IMR-90 (cell line): ENCODE measurements at regions not wholly inside any gene's neighbourhood (a gene's known extent, or its start where the extent isn't known, plus 50 kb on each side); places are given as distances from the start of the nearest gene placed in this dataset.
"Not testable (repeated sequence)": the region's sequence is repeated elsewhere in the genome, so short reads cannot be mapped to it uniquely, and the experiment has no call there.

Source experiments
- ATAC-seq: fragments of 200-7000 bp; cut with Tn5 transposase; 2 replicates; pipeline ENCODE4 v1.9.1; 2020; ENCODE audit warnings: low read depth, mild to moderate bottlenecking, moderate library complexity
- BruUV-seq: library from RNA; stranded (reverse); fragments of 400-500 nt; replicated peaks from 2 replicates; lab custom pipeline; 2021; lab: Mats Ljungman, UMichigan
- CTCF ChIA-PET: fragments of 300-600 bp; formaldehyde crosslinking; extraction: SDS; loops from one replicate; lab custom pipeline; 2021; ENCODE audit warnings: antibody characterized with exemption; lab: Yijun Ruan, JAX
- POLR2A ChIA-PET: fragments of 300-600 bp; sonication (Branson Sonifier 250); formaldehyde crosslinking; loops from one replicate; lab custom pipeline; 2022; ENCODE audit warnings: antibody characterized with exemption; ENCODE audit not compliant: unreplicated experiment; lab: Charles Lee
- DNase-seq: peaks from one replicate; pipeline ENCODE4 v3.0.0; 2013
- H2AFZ ChIP-seq: replicated peaks from 2 replicates; pipeline ENCODE3; 2013; ENCODE audit warnings: low read length, mild to moderate bottlenecking; ENCODE audit not compliant: poor library complexity
- H2AK5ac ChIP-seq: 2 replicates; pipeline ENCODE4 v1.6.1; 2013; ENCODE audit warnings: low read depth, low read length, inconsistent platforms
- H2AK9ac ChIP-seq: replicated peaks from 2 replicates; pipeline ENCODE3; 2013; ENCODE audit warnings: mild to moderate bottlenecking, low read depth, low read length, moderate library complexity; ENCODE audit not compliant: poor library complexity
- H2BK120ac ChIP-seq: 2 replicates; pipeline ENCODE4 v1.6.1; 2013; ENCODE audit warnings: low read depth, low read length, inconsistent platforms
- H2BK15ac ChIP-seq: 3 replicates; pipeline ENCODE4 v1.6.1; 2013; ENCODE audit warnings: low read depth, low read length, inconsistent platforms
- H2BK20ac ChIP-seq: 2 replicates; pipeline ENCODE4 v1.6.1; 2013; ENCODE audit warnings: low read depth, mild to moderate bottlenecking, inconsistent platforms, low read length, moderate library complexity
- H2BK5ac ChIP-seq: 2 replicates; pipeline ENCODE4 v1.6.1; 2013; ENCODE audit warnings: mild to moderate bottlenecking, low read depth, low read length, inconsistent platforms; ENCODE audit not compliant: poor library complexity, severe bottlenecking
- H3K14ac ChIP-seq: replicated peaks from 2 replicates; pipeline ENCODE4 v1.6.1; 2013; ENCODE audit warnings: low read depth, low read length, inconsistent platforms
- H3K18ac ChIP-seq: 2 replicates; pipeline ENCODE4 v1.6.1; 2013; ENCODE audit warnings: low read depth, low read length, control low read depth
- H3K23ac ChIP-seq: 2 replicates; pipeline ENCODE4 v1.6.1; 2013; ENCODE audit warnings: low read depth, low read length, inconsistent platforms
- H3K27ac ChIP-seq: 2 replicates; pipeline ENCODE4 v1.5.1; 2013; ENCODE audit warnings: mild to moderate bottlenecking, control low read depth, low read length; ENCODE audit not compliant: insufficient read depth
- H3K27me3 ChIP-seq: 2 replicates; pipeline ENCODE4 v1.6.1; 2013; ENCODE audit warnings: low read length; ENCODE audit not compliant: control insufficient read depth, insufficient read depth
- H3K36me3 ChIP-seq: 2 replicates; pipeline ENCODE4 v1.6.1; 2013; ENCODE audit warnings: low read length, mixed read lengths; ENCODE audit not compliant: control insufficient read depth, insufficient read depth
- H3K4ac ChIP-seq: 2 replicates; pipeline ENCODE4 v1.6.1; 2013; ENCODE audit warnings: low read depth, low read length, inconsistent platforms
- H3K4me1 ChIP-seq: 2 replicates; pipeline ENCODE4 v1.6.1; 2013; ENCODE audit warnings: low read length, mixed read lengths; ENCODE audit not compliant: control insufficient read depth, insufficient read depth
- H3K4me2 ChIP-seq: 2 replicates; pipeline ENCODE4 v1.6.1; 2013; ENCODE audit warnings: low read depth, mild to moderate bottlenecking, control low read depth, low read length, moderate library complexity
- H3K4me3 ChIP-seq: 2 replicates; pipeline ENCODE4 v1.5.1; 2013; ENCODE audit warnings: low read depth, mild to moderate bottlenecking, control low read depth, low read length, moderate library complexity; ENCODE audit not compliant: insufficient read depth
- H3K56ac ChIP-seq: 2 replicates; pipeline ENCODE4 v1.6.1; 2013; ENCODE audit warnings: low read length, inconsistent platforms; ENCODE audit not compliant: insufficient read depth; ENCODE audit errors: extremely low read depth
- H3K79me1 ChIP-seq, 2 experiments: 2 replicates each; pipeline ENCODE4 v1.6.1; 2013; ENCODE audit warnings: low read length in 2 of 2, inconsistent platforms in 1 of 2, low read depth in 1 of 2
- H3K9ac ChIP-seq: 2 replicates; pipeline ENCODE4 v1.6.1; 2013; ENCODE audit warnings: low read depth, low read length, control low read depth
- H3K9me1 ChIP-seq: 2 replicates; pipeline ENCODE4 v1.6.1; 2013; ENCODE audit warnings: low read length, inconsistent platforms; ENCODE audit not compliant: insufficient read depth
- H3K9me3 ChIP-seq: 2 replicates; pipeline ENCODE4 v1.6.1; 2013; ENCODE audit warnings: low read length; ENCODE audit not compliant: control insufficient read depth, insufficient read depth
- H4K20me1 ChIP-seq: 2 replicates; pipeline ENCODE4 v1.6.1; 2013; ENCODE audit warnings: low read length, inconsistent platforms; ENCODE audit not compliant: insufficient read depth
- H4K5ac ChIP-seq: 2 replicates; pipeline ENCODE4 v1.6.1; 2013; ENCODE audit warnings: mild to moderate bottlenecking, low read depth, low read length, control low read depth
- H4K8ac ChIP-seq, 2 experiments: 2 replicates each; pipeline ENCODE4 v1.6.1; 2013; ENCODE audit warnings: low read depth in 2 of 2, low read length in 2 of 2, control low read depth in 1 of 2, inconsistent platforms in 1 of 2
- H4K91ac ChIP-seq: 2 replicates; pipeline ENCODE4 v1.6.1; 2013; ENCODE audit warnings: low read depth, low read length, inconsistent platforms; ENCODE audit not compliant: insufficient read depth
- WGBS, 2 experiments: methylation state at CpG; one replicate each; pipeline versions ENCODE4 v1.1.5 to v1.1.7; 2013; ENCODE audit warnings: missing lambda C conversion rate in 2 of 2; ENCODE audit not compliant: insufficient read length in 1 of 2; ENCODE audit errors: extremely low coverage in 2 of 2; 5-methylcytosine and 5-hydroxymethylcytosine counted together
- dilution Hi-C: fragments of 300-500 bp; cut with HindIII; formaldehyde crosslinking; loops from one replicate; pipeline ENCODE4 v1.14.3; 2018; ENCODE audit warnings: low sequenced_read_pairs; ENCODE audit not compliant: unreplicated experiment
- in situ Hi-C: fragments of 300-500 bp; cut with MboI; formaldehyde crosslinking; loops from 3 replicates; pipeline ENCODE4 v1.14.3; 2019; ENCODE audit warnings: low sequenced_read_pairs, inconsistent platforms, mixed read lengths
- intact Hi-C: fragments of 100-400 bp; cut with micrococcal nuclease; formaldehyde crosslinking; loops from 2 replicates; pipeline ENCODE4 v1.10.0; 2022

- H3K4ac ChIP-seq, H2AFZ ChIP-seq, POLR2A ChIA-PET, H3K9me3 ChIP-seq, H2BK120ac ChIP-seq, H2AK9ac ChIP-seq, H4K8ac ChIP-seq, BruUV-seq, DNase-seq, H3K18ac ChIP-seq, H3K36me3 ChIP-seq, H2AK5ac ChIP-seq, H3K23ac ChIP-seq, H2BK20ac ChIP-seq, H3K4me3 ChIP-seq, H3K4me1 ChIP-seq, H3K27me3 ChIP-seq, H3K56ac ChIP-seq, H3K4me2 ChIP-seq, dilution Hi-C loops, H3K27ac ChIP-seq, H2BK15ac ChIP-seq, intact Hi-C loops, H4K20me1 ChIP-seq, CTCF ChIA-PET, in situ Hi-C loops, ATAC-seq, H3K79me1 ChIP-seq, H3K9ac ChIP-seq, H3K9me1 ChIP-seq, H4K91ac ChIP-seq, H3K14ac ChIP-seq, H4K5ac ChIP-seq, H2BK5ac ChIP-seq: not testable (repeated sequence)
- WGBS, 2 experiments: no CpG with 5 or more reads among the region's 11 CpGs
These were observed 78.4 kb upstream of the HAPLN1 start for GRCh38 chr5:83799020-83799419.
